HEK293T (cell line): ENCODE measurements at regions not wholly inside any gene's neighbourhood (a gene's known extent, or its start where the extent isn't known, plus 50 kb on each side); places are given as distances from the start of the nearest gene placed in this dataset.
"Not testable (repeated sequence)": the region's sequence is repeated elsewhere in the genome, so short reads cannot be mapped to it uniquely, and the experiment has no call there.

ENCODE experiments used
- CTCF ChIA-PET: fragments of 350-600 bp; formaldehyde crosslinking; extraction: SDS; loops from one replicate; lab custom pipeline; 2021; ENCODE audit warnings: antibody characterized with exemption, inconsistent platforms; lab: Yijun Ruan, JAX
- POLR2A ChIA-PET: fragments of 350-600 bp; formaldehyde crosslinking; extraction: SDS; loops from one replicate; lab custom pipeline; 2020; ENCODE audit warnings: antibody characterized with exemption, inconsistent platforms; lab: Yijun Ruan, JAX
- DNase-seq: peaks from one replicate; pipeline ENCODE4 v3.0.0; 2012; ENCODE audit warnings: mixed read lengths; ENCODE audit errors: extremely low spot score
- ARNT ChIP-seq: fragments of 450-650 bp; IDR thresholded peaks from 2 replicates; pipeline ENCODE4 v1.6.1; 2017; ENCODE audit warnings: mild to moderate bottlenecking
- BHLHE40 ChIP-seq: fragments of 450-650 bp; IDR thresholded peaks from 2 replicates; pipeline ENCODE4 v1.6.1; 2016; ENCODE audit warnings: mild to moderate bottlenecking, moderate library complexity, borderline replicate concordance
- CTBP1 ChIP-seq: fragments of 450-650 bp; IDR thresholded peaks from 2 replicates; pipeline ENCODE4 v1.6.1; 2016; ENCODE audit warnings: borderline replicate concordance
- ELF4 ChIP-seq: fragments of 450-650 bp; IDR thresholded peaks from 2 replicates; pipeline ENCODE4 v1.6.1; 2017; ENCODE audit warnings: antibody characterized with exemption
- FOXA1 ChIP-seq: fragments of 450-650 bp; IDR thresholded peaks from 2 replicates; pipeline ENCODE4 v1.6.1; 2016; ENCODE audit warnings: mild to moderate bottlenecking
- FOXK2 ChIP-seq: fragments of 450-650 bp; IDR thresholded peaks from 2 replicates; pipeline ENCODE4 v1.6.1; 2016; ENCODE audit warnings: mild to moderate bottlenecking
- FOXM1 ChIP-seq: fragments of 450-650 bp; IDR thresholded peaks from 2 replicates; pipeline ENCODE4 v1.6.1; 2017; ENCODE audit warnings: mild to moderate bottlenecking, borderline replicate concordance
- HDGF ChIP-seq: fragments of 450-650 bp; IDR thresholded peaks from 2 replicates; pipeline ENCODE4 v1.6.1; 2017; ENCODE audit warnings: antibody characterized with exemption, borderline replicate concordance
- L3MBTL2 ChIP-seq: fragments of 450-650 bp; conservative IDR thresholded peaks from 2 replicates; pipeline ENCODE4 v1.6.1; 2016; ENCODE audit warnings: mild to moderate bottlenecking
- LEF1 ChIP-seq: fragments of 450-650 bp; IDR thresholded peaks from 2 replicates; pipeline ENCODE4 v1.6.1; 2017; ENCODE audit warnings: mild to moderate bottlenecking, borderline replicate concordance
- NFRKB ChIP-seq: fragments of 450-650 bp; IDR thresholded peaks from 2 replicates; pipeline ENCODE4 v1.6.1; 2016; ENCODE audit warnings: mild to moderate bottlenecking, moderate library complexity
- PKNOX1 ChIP-seq: fragments of 450-650 bp; IDR thresholded peaks from 2 replicates; pipeline ENCODE4 v1.6.1; 2016
- SP1 ChIP-seq: fragments of 450-650 bp; IDR thresholded peaks from 2 replicates; pipeline ENCODE4 v1.6.1; 2017
- SUZ12 ChIP-seq: fragments of 450-650 bp; IDR thresholded peaks from 2 replicates; pipeline ENCODE4 v1.6.1; 2016; ENCODE audit warnings: mild to moderate bottlenecking
- TARDBP ChIP-seq: fragments of 450-650 bp; IDR thresholded peaks from 2 replicates; pipeline ENCODE4 v1.6.1; 2016
- ZNF384 ChIP-seq: fragments of 450-650 bp; IDR thresholded peaks from 2 replicates; pipeline ENCODE4 v1.6.1; 2016

GRCh38 chr3:162984746-162985145 is 1488.1 kb downstream of the OTOL1 start:
- POLR2A ChIA-PET, result no interaction called here
- no peak for DNase-seq
- CTCF ChIA-PET, result no interaction called here
- TF ChIP-seq SUZ12 (no peak), SP1 (no peak), TARDBP (no peak), LEF1 (no peak), NFRKB (no peak), FOXA1 (no peak), ZNF384 (no peak)

GRCh38 chr3:162987085-162987794 is 1490.6 kb downstream of the OTOL1 start:
- CTCF ChIA-PET, POLR2A ChIA-PET, DNase-seq: not testable (repeated sequence)

- no peak for DNase-seq
- no peak for TF ChIP-seq PKNOX1
- no peak for TF ChIP-seq ZNF384
- TF ChIP-seq NFRKB, result no peak
- TF ChIP-seq LEF1, result no peak
- no peak for TF ChIP-seq FOXM1
- TF ChIP-seq TARDBP, result no peak
- no peak for TF ChIP-seq SP1
- TF ChIP-seq FOXA1, result no peak
- no peak for TF ChIP-seq L3MBTL2
- no peak for TF ChIP-seq BHLHE40
- TF ChIP-seq SUZ12, result no peak
- TF ChIP-seq FOXK2, result no peak
- TF ChIP-seq CTBP1, result no peak
- TF ChIP-seq HDGF, result no peak
- no peak for TF ChIP-seq ELF4
- TF ChIP-seq ARNT, result no peak
- POLR2A ChIA-PET, result no interaction called here
- CTCF ChIA-PET, result no interaction called here
These were observed 1496.1 kb downstream of the OTOL1 start for GRCh38 chr3:162992741-162993140.

- CTCF ChIA-PET, result no interaction called here
- POLR2A ChIA-PET, result no interaction called here
- no peak for TF ChIP-seq ARNT
- no peak for TF ChIP-seq PKNOX1
- no peak for TF ChIP-seq ZNF384
- TF ChIP-seq TARDBP, result no peak
- no peak for TF ChIP-seq SP1
- TF ChIP-seq FOXK2, result no peak
- TF ChIP-seq L3MBTL2, result no peak
- no peak for TF ChIP-seq FOXM1
- TF ChIP-seq HDGF, result no peak
- TF ChIP-seq NFRKB, result no peak
- no peak for TF ChIP-seq BHLHE40
- TF ChIP-seq SUZ12, result no peak
- no peak for DNase-seq
These were observed 1497.6 kb downstream of the OTOL1 start for GRCh38 chr3:162994165-162994564.

- no peak for TF ChIP-seq SP1
- TF ChIP-seq HDGF, result no peak
- TF ChIP-seq FOXA1, result no peak
- no peak for TF ChIP-seq ZNF384
- POLR2A ChIA-PET, result no interaction called here
- DNase-seq, result no peak
- CTCF ChIA-PET, result no interaction called here
These were observed 1499.8 kb downstream of the OTOL1 start for GRCh38 chr3:162996368-162996767.

GRCh38 chr3:162998205-162998604 is 1501.6 kb downstream of the OTOL1 start:
- DNase-seq, result no peak
- ChIA-PET POLR2A (no interaction called here), CTCF (interaction anchor here (0.7 kb wide), 1 partner anchor 1489 kb away, joined by 4 read pairs; no protein-coding TSS in a partner anchor)
- TF ChIP-seq SP1, result no peak
- TF ChIP-seq HDGF, result no peak
- no peak for TF ChIP-seq TARDBP
- TF ChIP-seq ELF4, result no peak
- TF ChIP-seq ZNF384, result no peak
- no peak for TF ChIP-seq SUZ12
- TF ChIP-seq CTBP1, result no peak
- no peak for TF ChIP-seq FOXM1
- no peak for TF ChIP-seq FOXK2
- no peak for TF ChIP-seq PKNOX1
- no peak for TF ChIP-seq ARNT
- no peak for TF ChIP-seq BHLHE40
- TF ChIP-seq NFRKB, result no peak

GRCh38 chr3:163011596-163011995 is 1515.0 kb downstream of the OTOL1 start:
- POLR2A ChIA-PET, result no interaction called here
- CTCF ChIA-PET, result no interaction called here

More at GRCh38 chr3:163011596-163011995, 1515.0 kb downstream of the OTOL1 start:
- TF ChIP-seq FOXA1 (no peak), FOXM1 (no peak), SP1 (no peak), ELF4 (no peak)
- no peak for DNase-seq
